Esophagus squamous epithelium (tissue), 4 donors: ENCODE measurements at regions not wholly inside any gene's neighbourhood (a gene's known extent, or its start where the extent isn't known, plus 50 kb on each side); places are given as distances from the start of the nearest gene placed in this dataset.
"Not testable (repeated sequence)": the region's sequence is repeated elsewhere in the genome, so short reads cannot be mapped to it uniquely, and the experiment has no call there.

Experiments
- CTCF ChIP-seq, 6 experiments: fragments of 450-650 bp in 4 of 6; fragments of 200-600 bp in 2 of 6; sonication (generic) in 2 of 6; IDR thresholded peaks; one replicate each; pipeline ENCODE4 v1.5.1; 2016 to 2019; ENCODE audit warnings: antibody characterized with exemption in 6 of 6, mild to moderate bottlenecking in 4 of 6, moderate library complexity in 4 of 6
- POLR2A ChIP-seq, 4 donors: fragments of 450-650 bp; IDR thresholded peaks; one replicate each; pipeline ENCODE4 v1.6.1; 2017; ENCODE audit warnings: antibody characterized with exemption in 4 of 4, mild to moderate bottlenecking in 4 of 4, moderate library complexity in 3 of 4

- not testable (repeated sequence) for TF ChIP-seq POLR2A, CTCF (IDR thresholded peaks at IDR 0.05)
Observed at GRCh38 chr3:125762601-125763000, 167.3 kb upstream of the OSBPL11 start.
